B cell (primary cell): ENCODE measurements at regions not wholly inside any gene's neighbourhood (a gene's known extent, or its start where the extent isn't known, plus 50 kb on each side); places are given as distances from the start of the nearest gene placed in this dataset.

Source experiments
- ATAC-seq: fragments of 200-7000 bp; cut with Tn5 transposase; one replicate; pipeline ENCODE4 v1.10.0; 2021; ENCODE audit warnings: low read depth, mild to moderate bottlenecking, moderate number of reproducible peaks, moderate library complexity
- CTCF ChIA-PET: fragments of 350-600 bp; sonication (Branson Sonifier 250); formaldehyde crosslinking; loops from one replicate; lab custom pipeline; 2021; ENCODE audit warnings: antibody characterized with exemption, inconsistent platforms; lab: Charles Lee
- POLR2A ChIA-PET: fragments of 350-600 bp; sonication (Branson Sonifier 250); formaldehyde crosslinking; loops from one replicate; lab custom pipeline; 2021; ENCODE audit warnings: antibody characterized with exemption; lab: Charles Lee
- DNase-seq: peaks from one replicate; pipeline ENCODE4 v3.0.0; 2013
- H2AFZ ChIP-seq: 2 replicates; pipeline ENCODE4 v1.6.1; 2012; ENCODE audit warnings: mild to moderate bottlenecking, low read depth, low read length; ENCODE audit not compliant: insufficient read depth, poor library complexity, severe bottlenecking
- H3K27ac ChIP-seq, 2 donors: 1 replicate in 1 of 2; 2 replicates in 1 of 2; pipeline ENCODE4 v1.5.1; 2012 to 2013; ENCODE audit warnings: low read length in 2 of 2, mild to moderate bottlenecking in 2 of 2, moderate library complexity in 1 of 2
- H3K27me3 ChIP-seq, 4 experiments: fragments of 200-600 bp in 1 of 4; sonication (generic) in 1 of 4; replicated peaks in 1 of 4; 1 replicate in 2 of 4; 2 replicates in 2 of 4; pipeline versions ENCODE4 v1.6.1 to v1.7.0; 2013 to 2016; ENCODE audit warnings: low read length in 3 of 4, mild to moderate bottlenecking in 2 of 4, mixed read lengths in 1 of 4, moderate library complexity in 1 of 4; ENCODE audit not compliant: insufficient read depth in 4 of 4, control insufficient read depth in 3 of 4; ENCODE audit errors: control extremely low read depth in 1 of 4
- H3K36me3 ChIP-seq, 2 experiments: replicated peaks in 1 of 2; 1 replicate in 1 of 2; 2 replicates in 1 of 2; pipeline versions ENCODE4 v1.6.1 to v1.7.1; 2013; ENCODE audit warnings: low read length in 1 of 2; ENCODE audit not compliant: insufficient read depth in 2 of 2, control insufficient read depth in 1 of 2; ENCODE audit errors: control extremely low read depth in 1 of 2, extremely low read depth in 1 of 2
- H3K4me1 ChIP-seq, 2 donors: fragments of 200-600 bp in 1 of 2; sonication (generic) in 1 of 2; 1 replicate in 1 of 2; 2 replicates in 1 of 2; pipeline versions ENCODE4 v1.5.1 to v1.6.1; 2013 to 2017; ENCODE audit warnings: low read length in 2 of 2; ENCODE audit not compliant: control insufficient read depth in 2 of 2, insufficient read depth in 2 of 2
- H3K4me2 ChIP-seq: replicated peaks from 2 replicates; pipeline ENCODE3; 2012; ENCODE audit warnings: mild to moderate bottlenecking, low read depth, low read length; ENCODE audit not compliant: poor library complexity, severe bottlenecking
- H3K4me3 ChIP-seq, 5 experiments: fragments of 200-600 bp in 1 of 5; sonication (generic) in 1 of 5; 1 replicate in 3 of 5; 2 replicates in 2 of 5; pipeline versions ENCODE4 v1.5.1 to v1.7.0; 2011 to 2016; ENCODE audit warnings: low read length in 4 of 5, mild to moderate bottlenecking in 4 of 5, low read depth in 2 of 5, control low read depth in 1 of 5, moderate library complexity in 1 of 5; ENCODE audit not compliant: insufficient read depth in 1 of 5; ENCODE audit errors: control extremely low read depth in 1 of 5, extremely low read depth in 1 of 5
- H3K79me2 ChIP-seq: fragments of 200-600 bp; sonication (generic); one replicate; pipeline ENCODE4 v1.6.0; 2016; ENCODE audit warnings: low read length; ENCODE audit not compliant: control insufficient read depth, insufficient read depth
- H3K9ac ChIP-seq: fragments of 200-600 bp; sonication (generic); 2 replicates; pipeline ENCODE4 v1.6.1; 2017; ENCODE audit warnings: mild to moderate bottlenecking, low read length, moderate library complexity
- H3K9me3 ChIP-seq, 3 donors: one replicate each; pipeline versions ENCODE4 v1.6.1 to v1.7.1; 2013; ENCODE audit warnings: low read length in 2 of 3; ENCODE audit not compliant: control insufficient read depth in 2 of 3, insufficient read depth in 1 of 3; ENCODE audit errors: control extremely low read depth in 1 of 3
- H4K20me1 ChIP-seq: 2 replicates; pipeline ENCODE4 v1.6.0; 2012; ENCODE audit warnings: mild to moderate bottlenecking, low read length; ENCODE audit not compliant: insufficient read depth, control insufficient read depth, poor library complexity, severe bottlenecking
- H3K27ac Mint-ChIP-seq: one replicate; pipeline ENCODE4 v1.8.0; 2021; ENCODE audit warnings: mixed read lengths
- H3K27me3 Mint-ChIP-seq: one replicate; pipeline ENCODE4 v1.8.0; 2021; ENCODE audit warnings: mixed read lengths
- H3K4me1 Mint-ChIP-seq: one replicate; pipeline ENCODE4 v1.8.0; 2021; ENCODE audit warnings: mixed read lengths
- H3K4me3 Mint-ChIP-seq: one replicate; pipeline ENCODE4 v1.8.0; 2021; ENCODE audit warnings: mixed read lengths
- H3K9me3 Mint-ChIP-seq: one replicate; pipeline ENCODE4 v1.8.0; 2022; ENCODE audit warnings: mixed read lengths; ENCODE audit not compliant: insufficient read depth
- EZH2 ChIP-seq: IDR thresholded peaks from 2 replicates; pipeline ENCODE4 v1.6.1; 2012; ENCODE audit warnings: borderline replicate concordance, low read depth, mild to moderate bottlenecking, moderate library complexity, low read length; ENCODE audit not compliant: insufficient read depth, poor library complexity, severe bottlenecking
- WGBS: methylation state at CpG from one replicate; pipeline ENCODE4 v1.1.5; 2013; ENCODE audit warnings: missing lambda C conversion rate; ENCODE audit not compliant: insufficient coverage; 5-methylcytosine and 5-hydroxymethylcytosine counted together
- intact Hi-C: fragments of 100-400 bp; cut with micrococcal nuclease; formaldehyde crosslinking; loops from one replicate; pipeline ENCODE4 v1.10.0; 2022
- TF ChIP-seq, protein P1 (sequence below): fragments of 200-600 bp; IDR thresholded peaks from one replicate; pipeline ENCODE4 v1.8.0; 2022; ENCODE audit warnings: antibody characterized with exemption, mild to moderate bottlenecking

DNA sequence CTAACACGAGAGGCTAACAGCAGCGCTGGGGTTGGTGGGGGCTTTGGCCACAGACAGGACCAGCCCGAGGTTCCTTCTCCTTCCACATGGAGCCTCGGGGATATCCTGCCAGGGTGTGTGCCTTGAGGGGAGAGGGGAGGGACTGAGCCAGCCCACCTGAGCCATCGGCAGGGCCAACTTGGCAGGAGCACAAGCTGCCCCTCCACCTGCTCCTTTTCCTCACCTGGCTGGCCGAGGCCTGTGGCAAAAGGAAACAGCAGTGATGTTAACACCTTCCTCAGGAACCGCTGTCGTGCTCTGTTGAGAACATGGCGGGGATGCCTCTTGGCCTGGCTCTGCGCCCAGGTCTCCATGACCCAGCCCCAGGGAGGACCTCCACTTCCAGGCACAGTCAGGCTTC, 255.1 kb upstream of the PPP2R2D start:
- H2AFZ ChIP-seq = no peak overlapping the region
- no peak overlapping the region for H3K4me3 ChIP-seq
- H3K79me2 ChIP-seq = no peaks in the 10 kb centered on the region
- ATAC-seq (no peak), DNase-seq (no peak)
- no peak overlapping the region for H3K27ac Mint-ChIP-seq
- no peaks in the 10 kb centered on the region for H3K4me1 Mint-ChIP-seq
- no peaks in the 10 kb centered on the region for H4K20me1 ChIP-seq
- ChIA-PET POLR2A (no interaction called here), CTCF (no interaction called here)
- no peak overlapping the region for H3K27ac ChIP-seq
- peaks cover 0 to 25% (median 0%) of the 10 kb centered on the region in 3 donors for H3K9me3 ChIP-seq
- peaks cover 0 to 6% (median 0%) of the 10 kb centered on the region in 4 experiments for H3K27me3 ChIP-seq
- no peak overlapping the region for H3K4me3 Mint-ChIP-seq
- 90% methylated on average over 6 of the region's 10 CpGs for WGBS
- H3K4me1 ChIP-seq = no peaks in the 10 kb centered on the region
- no peak overlapping the region for H3K4me2 ChIP-seq
- no peaks in the 10 kb centered on the region for H3K9me3 Mint-ChIP-seq
- no peaks in the 10 kb centered on the region for H3K27me3 Mint-ChIP-seq
- intact Hi-C loops = no loop called here
- TF ChIP-seq, protein P1, sequence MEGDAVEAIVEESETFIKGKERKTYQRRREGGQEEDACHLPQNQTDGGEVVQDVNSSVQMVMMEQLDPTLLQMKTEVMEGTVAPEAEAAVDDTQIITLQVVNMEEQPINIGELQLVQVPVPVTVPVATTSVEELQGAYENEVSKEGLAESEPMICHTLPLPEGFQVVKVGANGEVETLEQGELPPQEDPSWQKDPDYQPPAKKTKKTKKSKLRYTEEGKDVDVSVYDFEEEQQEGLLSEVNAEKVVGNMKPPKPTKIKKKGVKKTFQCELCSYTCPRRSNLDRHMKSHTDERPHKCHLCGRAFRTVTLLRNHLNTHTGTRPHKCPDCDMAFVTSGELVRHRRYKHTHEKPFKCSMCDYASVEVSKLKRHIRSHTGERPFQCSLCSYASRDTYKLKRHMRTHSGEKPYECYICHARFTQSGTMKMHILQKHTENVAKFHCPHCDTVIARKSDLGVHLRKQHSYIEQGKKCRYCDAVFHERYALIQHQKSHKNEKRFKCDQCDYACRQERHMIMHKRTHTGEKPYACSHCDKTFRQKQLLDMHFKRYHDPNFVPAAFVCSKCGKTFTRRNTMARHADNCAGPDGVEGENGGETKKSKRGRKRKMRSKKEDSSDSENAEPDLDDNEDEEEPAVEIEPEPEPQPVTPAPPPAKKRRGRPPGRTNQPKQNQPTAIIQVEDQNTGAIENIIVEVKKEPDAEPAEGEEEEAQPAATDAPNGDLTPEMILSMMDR = no peak
- no peak for TF ChIP-seq EZH2
- H3K9ac ChIP-seq = no peak overlapping the region
- no peaks in the 10 kb centered on the region for H3K36me3 ChIP-seq

DNA sequence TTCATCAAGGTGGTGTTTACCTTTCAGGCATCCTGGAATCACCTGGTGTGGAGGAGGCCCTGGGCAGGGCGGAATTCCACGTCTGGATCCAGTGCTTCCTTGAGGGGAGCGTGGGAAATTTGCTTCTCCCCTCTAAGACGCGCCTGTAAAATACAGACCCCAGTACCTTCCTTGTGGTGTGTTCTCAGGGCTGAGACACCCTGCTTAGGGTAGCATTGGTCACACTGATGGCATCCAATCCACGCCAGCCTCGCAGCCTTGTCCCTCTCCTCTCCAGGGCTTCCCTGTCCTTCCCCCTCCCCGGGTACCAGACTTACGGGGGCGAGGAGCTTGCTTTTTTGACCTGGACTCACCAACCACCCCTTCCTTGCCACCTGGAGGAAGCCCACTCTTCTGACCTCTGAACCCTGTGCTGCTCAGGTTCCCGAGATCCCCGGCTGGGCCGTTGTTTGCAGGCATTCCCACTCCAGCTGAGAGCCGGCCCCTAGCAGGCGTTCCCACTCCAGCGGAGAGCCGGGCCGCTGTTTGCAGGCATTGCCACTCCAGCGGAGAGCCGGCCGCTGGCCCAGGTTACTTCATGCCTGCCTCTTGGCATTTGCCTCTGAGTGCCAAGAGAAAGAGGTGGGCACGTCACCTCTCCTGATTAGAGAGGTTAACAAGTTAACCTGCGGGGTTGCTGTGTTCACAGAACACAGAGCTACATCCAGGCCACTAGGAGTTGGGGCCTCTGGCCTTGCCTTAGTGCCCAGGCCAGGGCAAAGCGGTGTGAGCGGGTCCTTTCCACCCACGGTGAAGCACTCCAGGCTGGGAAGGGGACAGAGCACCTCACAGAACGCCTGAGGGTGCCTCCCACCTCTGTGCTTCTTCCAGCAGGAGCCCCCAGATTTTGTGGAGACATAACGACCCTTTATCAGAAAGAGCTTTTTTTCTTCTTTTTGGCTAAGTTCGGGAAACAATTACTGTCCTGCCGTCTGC, 254.0 kb upstream of the PPP2R2D start:
- H3K4me3 Mint-ChIP-seq = no peak overlapping the region
- H3K27me3 ChIP-seq = peaks cover 0 to 10% (median 0%) of the 10 kb centered on the region in 4 experiments
- no peak overlapping the region for H3K9ac ChIP-seq
- no peaks in the 10 kb centered on the region for H3K4me1 Mint-ChIP-seq
- POLR2A ChIA-PET = no interaction called here
- CTCF ChIA-PET = interaction anchor here (0.6 kb wide), 1 partner anchor 1456 kb away, joined by 4 read pairs; no protein-coding TSS in a partner anchor
- ATAC-seq (no peak), DNase-seq (no peak)
- no peak overlapping the region for H2AFZ ChIP-seq
- no peak overlapping the region for H3K27ac ChIP-seq
- H4K20me1 ChIP-seq = no peaks in the 10 kb centered on the region
- no peaks in the 10 kb centered on the region for H3K4me1 ChIP-seq
- no peak overlapping the region for H3K27ac Mint-ChIP-seq
- no peak overlapping the region for H3K4me2 ChIP-seq
- 81% methylated on average over 30 of the region's 30 CpGs for WGBS
- TF ChIP-seq, protein P1 = no peak
- TF ChIP-seq EZH2 = no peak
- H3K36me3 ChIP-seq = no peaks in the 10 kb centered on the region
- intact Hi-C loops = no loop called here
- peaks cover 4% of the 10 kb centered on the region for H3K27me3 Mint-ChIP-seq
- peaks cover 0 to 22% (median 0%) of the 10 kb centered on the region in 3 donors for H3K9me3 ChIP-seq
- H3K79me2 ChIP-seq = no peaks in the 10 kb centered on the region
- H3K9me3 Mint-ChIP-seq = no peaks in the 10 kb centered on the region
- no peak overlapping the region for H3K4me3 ChIP-seq
